ENCODE measurements at regions not wholly inside any gene's neighbourhood (a gene's known extent, or its start where the extent isn't known, plus 50 kb on each side); places are given as distances from the start of the nearest gene placed in this dataset.
A peak's percentile ranks its signal among the peaks of the same experiment; 100 is the strongest.

DNA sequence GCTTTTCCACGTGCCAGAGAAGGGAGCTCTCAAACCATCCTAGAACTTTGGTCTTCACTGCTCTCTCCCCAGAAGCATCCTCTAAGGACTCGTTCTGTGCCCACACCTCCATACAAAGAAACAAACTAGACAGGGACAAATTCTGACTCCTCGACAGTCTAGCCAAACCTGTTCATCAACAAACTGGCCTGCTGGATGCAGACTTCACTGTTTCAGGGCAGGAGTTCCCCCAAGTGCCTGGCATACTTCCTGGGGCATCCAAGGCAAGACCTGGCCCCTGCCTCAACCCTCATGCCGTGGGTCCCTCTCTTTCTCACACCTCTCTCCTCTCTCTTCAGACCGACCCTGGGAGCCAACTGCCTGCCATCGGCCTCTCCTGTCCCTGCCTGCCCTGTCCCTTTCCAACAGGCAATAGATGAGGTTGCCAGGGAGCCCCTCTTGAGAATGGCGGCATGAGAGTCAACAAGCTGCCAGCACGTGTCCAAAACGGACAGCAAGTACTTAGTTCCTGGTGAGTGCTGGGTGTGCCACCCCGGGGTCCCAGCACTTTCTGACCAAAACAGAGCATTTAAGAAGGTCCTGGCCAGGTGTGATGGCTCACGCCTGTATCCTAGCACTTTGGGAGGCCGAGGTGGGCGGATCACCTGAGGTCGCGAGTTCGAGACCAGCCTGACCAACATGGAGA is 79.1 kb upstream of the HES1 start:
- Histone ChIP-seq H3K27me3 (ENCODE audit: control insufficient read depth, insufficient read depth, low read length) (no peaks in the 10 kb centered on the region), H3K36me3 (ENCODE audit: control insufficient read depth, insufficient read depth, low read length) (no peaks in the 10 kb centered on the region), H3K4me1 (no peaks in the 10 kb centered on the region), H3K4me2 (ENCODE audit: low read length) (no peak overlapping the region), H3K79me2 (no peaks in the 10 kb centered on the region), H3K4me3 (ENCODE audit: low read depth, low read length) (no peak overlapping the region), H2AFZ (no peak overlapping the region), H3K9me3 (ENCODE audit: control insufficient read depth, low read length) (no peaks in the 10 kb centered on the region), H3K27ac (no peak overlapping the region), H3K9ac (no peak overlapping the region)
- TF ChIP-seq, protein P1, sequence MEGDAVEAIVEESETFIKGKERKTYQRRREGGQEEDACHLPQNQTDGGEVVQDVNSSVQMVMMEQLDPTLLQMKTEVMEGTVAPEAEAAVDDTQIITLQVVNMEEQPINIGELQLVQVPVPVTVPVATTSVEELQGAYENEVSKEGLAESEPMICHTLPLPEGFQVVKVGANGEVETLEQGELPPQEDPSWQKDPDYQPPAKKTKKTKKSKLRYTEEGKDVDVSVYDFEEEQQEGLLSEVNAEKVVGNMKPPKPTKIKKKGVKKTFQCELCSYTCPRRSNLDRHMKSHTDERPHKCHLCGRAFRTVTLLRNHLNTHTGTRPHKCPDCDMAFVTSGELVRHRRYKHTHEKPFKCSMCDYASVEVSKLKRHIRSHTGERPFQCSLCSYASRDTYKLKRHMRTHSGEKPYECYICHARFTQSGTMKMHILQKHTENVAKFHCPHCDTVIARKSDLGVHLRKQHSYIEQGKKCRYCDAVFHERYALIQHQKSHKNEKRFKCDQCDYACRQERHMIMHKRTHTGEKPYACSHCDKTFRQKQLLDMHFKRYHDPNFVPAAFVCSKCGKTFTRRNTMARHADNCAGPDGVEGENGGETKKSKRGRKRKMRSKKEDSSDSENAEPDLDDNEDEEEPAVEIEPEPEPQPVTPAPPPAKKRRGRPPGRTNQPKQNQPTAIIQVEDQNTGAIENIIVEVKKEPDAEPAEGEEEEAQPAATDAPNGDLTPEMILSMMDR (IDR thresholded peaks at IDR 0.05): no peak

DNA sequence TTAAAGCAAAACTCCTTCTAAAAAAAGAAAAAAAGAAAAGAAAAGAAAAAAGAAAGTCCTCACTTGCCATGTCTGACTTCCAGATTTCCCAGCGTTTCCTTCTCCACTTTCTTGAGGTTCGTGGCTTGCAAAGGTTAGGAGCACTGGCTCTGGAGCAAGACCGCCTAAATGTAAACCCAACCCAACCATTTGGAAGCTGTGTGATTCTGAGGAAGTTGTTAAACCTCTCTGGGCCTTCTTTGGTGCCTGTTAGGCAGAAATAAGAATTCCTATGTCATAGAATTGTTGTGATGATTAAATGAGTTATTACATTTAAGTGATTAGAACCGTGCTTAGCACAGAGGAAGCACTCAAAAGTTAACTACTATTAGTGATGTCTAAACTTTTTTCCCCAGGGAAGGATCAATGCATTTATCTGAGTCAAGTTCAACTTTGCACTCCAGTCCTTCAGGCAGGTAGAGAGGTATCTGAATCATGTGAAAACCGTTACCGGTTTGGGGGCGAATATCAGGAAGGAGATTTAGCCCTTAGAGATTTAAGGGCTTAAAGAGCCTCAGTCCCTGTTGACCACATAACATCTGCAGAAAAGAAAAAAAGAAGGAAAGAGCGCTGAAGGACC is 78.3 kb upstream of the HES1 start:
- H3K9me3 ChIP-seq (ENCODE audit: control insufficient read depth, low read length): no peaks in the 10 kb centered on the region
- H3K79me2 ChIP-seq: no peaks in the 10 kb centered on the region
- H3K36me3 ChIP-seq (ENCODE audit: control insufficient read depth, insufficient read depth, low read length): no peaks in the 10 kb centered on the region
- H3K27me3 ChIP-seq (ENCODE audit: control insufficient read depth, insufficient read depth, low read length): no peaks in the 10 kb centered on the region
- no peak overlapping the region for H3K4me2 ChIP-seq (ENCODE audit: low read length)
- TF ChIP-seq, protein P1 (IDR thresholded peaks at IDR 0.05): no peak
- H3K4me1 ChIP-seq: no peaks in the 10 kb centered on the region
- peak overlapping the region; percentile 87 for H2AFZ ChIP-seq
- H3K4me3 ChIP-seq (ENCODE audit: low read depth, low read length): no peak overlapping the region
- no peak overlapping the region for H3K27ac ChIP-seq
- no peak overlapping the region for H3K9ac ChIP-seq

- TF ChIP-seq, protein P1 (IDR thresholded peaks at IDR 0.05): no peak
- no peaks in the 10 kb centered on the region for H3K9me3 ChIP-seq (ENCODE audit: control insufficient read depth, low read length)
- H3K79me2 ChIP-seq: no peaks in the 10 kb centered on the region
- peak overlapping the region; percentile 87 for H2AFZ ChIP-seq
- no peak overlapping the region for H3K9ac ChIP-seq
- no peaks in the 10 kb centered on the region for H3K27me3 ChIP-seq (ENCODE audit: control insufficient read depth, insufficient read depth, low read length)
- no peak overlapping the region for H3K27ac ChIP-seq
- no peak overlapping the region for H3K4me2 ChIP-seq (ENCODE audit: low read length)
- H3K36me3 ChIP-seq (ENCODE audit: control insufficient read depth, insufficient read depth, low read length): no peaks in the 10 kb centered on the region
- no peak overlapping the region for H3K4me3 ChIP-seq (ENCODE audit: low read depth, low read length)
- no peaks in the 10 kb centered on the region for H3K4me1 ChIP-seq
Observed at GRCh38 chr3:194058189-194058571, 77.8 kb upstream of the HES1 start.

- Histone ChIP-seq H3K36me3 (ENCODE audit: control insufficient read depth, insufficient read depth, low read length) (no peaks in the 10 kb centered on the region), H3K27me3 (ENCODE audit: control insufficient read depth, insufficient read depth, low read length) (no peaks in the 10 kb centered on the region), H3K27ac (no peak overlapping the region), H3K9me3 (ENCODE audit: control insufficient read depth, low read length) (no peaks in the 10 kb centered on the region), H3K4me3 (ENCODE audit: low read depth, low read length) (no peak overlapping the region), H2AFZ (peak overlapping the region; percentile 87), H3K9ac (no peak overlapping the region), H3K4me2 (ENCODE audit: low read length) (no peak overlapping the region), H3K79me2 (no peaks in the 10 kb centered on the region), H3K4me1 (no peaks in the 10 kb centered on the region)
- TF ChIP-seq, protein P1 (IDR thresholded peaks at IDR 0.05): no peak
Observed at GRCh38 chr3:194058753-194059152, 77.2 kb upstream of the HES1 start.
